ENCODE measurements at regions not wholly inside any gene's neighbourhood (a gene's known extent, or its start where the extent isn't known, plus 50 kb on each side); places are given as distances from the start of the nearest gene placed in this dataset.

GRCh38 chr6:1257778-1258177 lies 54.1 kb upstream of the FOXQ1 start:
- DNase-seq (ENCODE audit: extremely low read depth, low read depth, low spot score) = no peak

DNA sequence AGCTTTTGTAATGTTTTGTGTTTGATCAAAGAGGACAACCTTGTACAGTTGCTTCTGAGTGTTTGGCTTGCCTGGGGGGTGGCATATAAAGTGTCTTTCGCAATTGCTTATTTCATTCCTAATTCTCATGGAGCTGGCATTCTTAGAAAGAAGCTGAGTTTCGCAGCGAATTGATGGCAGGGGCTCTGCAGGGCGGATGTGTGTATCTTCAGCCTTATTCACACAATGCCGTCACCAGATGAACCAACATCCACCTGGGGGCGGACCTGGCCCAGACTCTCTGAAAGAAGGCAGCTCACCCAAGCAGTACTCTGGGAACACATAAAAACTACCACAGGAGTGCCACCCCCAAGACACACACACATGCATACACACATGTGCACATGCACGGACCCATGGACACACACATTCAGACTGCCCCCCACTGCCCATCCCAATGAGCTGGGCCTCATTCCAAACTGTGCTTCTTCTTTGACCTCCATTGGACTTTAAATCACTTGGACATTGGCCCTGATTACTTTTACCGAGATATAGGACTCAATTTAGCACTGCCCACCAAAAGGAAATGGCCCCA lies 55.4 kb upstream of the FOXQ1 start:
- DNase-seq (ENCODE audit: extremely low read depth, low read depth, low spot score) = no peak

GRCh38 chr6:1255636-1256365 lies 56.1 kb upstream of the FOXQ1 start:
- DNase-seq (ENCODE audit: extremely low read depth, low read depth, low spot score) = no peak

DNA sequence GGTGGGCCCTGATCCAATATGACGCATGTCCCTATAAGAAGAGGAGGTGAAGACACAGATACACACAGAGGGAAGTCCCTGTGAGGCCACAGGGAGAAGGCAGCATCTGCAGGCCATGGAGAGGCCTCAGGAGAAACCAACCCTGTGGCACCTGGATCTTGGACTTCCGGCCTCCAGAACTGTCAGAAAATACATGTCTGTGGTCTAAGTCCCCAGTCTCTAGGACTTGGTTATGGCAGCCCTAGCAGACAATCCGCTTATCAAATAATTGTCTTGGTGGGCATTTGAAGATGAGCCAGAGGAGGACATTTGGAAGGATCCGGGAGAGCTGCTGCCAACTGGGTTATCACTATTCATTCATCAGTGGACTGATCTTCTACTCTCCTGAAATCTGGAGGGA lies 57.6 kb upstream of the FOXQ1 start:
- DNase-seq (ENCODE audit: extremely low read depth, low read depth, low spot score) = no peak

DNA sequence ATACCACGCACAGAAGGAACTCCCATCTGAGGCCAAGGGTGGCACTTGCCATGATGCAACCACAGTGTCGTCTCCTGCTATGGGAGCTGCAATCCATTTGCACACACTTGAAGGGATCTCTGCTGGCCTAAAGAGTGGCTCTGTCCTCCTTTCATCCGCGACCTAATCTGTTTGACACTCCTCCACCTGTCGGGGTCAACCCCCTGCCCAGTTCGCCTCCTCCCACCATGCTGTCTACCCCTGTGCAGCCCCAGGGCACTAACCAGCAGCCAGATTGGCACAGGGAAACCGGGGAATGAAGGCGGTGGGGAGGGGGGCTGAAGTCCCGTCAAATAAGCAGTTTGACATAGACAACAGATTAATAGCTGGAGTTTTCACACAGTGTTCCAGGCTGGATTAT lies 58.1 kb upstream of the FOXQ1 start:
- DNase-seq (ENCODE audit: extremely low read depth, low read depth, low spot score) = no peak

DNA sequence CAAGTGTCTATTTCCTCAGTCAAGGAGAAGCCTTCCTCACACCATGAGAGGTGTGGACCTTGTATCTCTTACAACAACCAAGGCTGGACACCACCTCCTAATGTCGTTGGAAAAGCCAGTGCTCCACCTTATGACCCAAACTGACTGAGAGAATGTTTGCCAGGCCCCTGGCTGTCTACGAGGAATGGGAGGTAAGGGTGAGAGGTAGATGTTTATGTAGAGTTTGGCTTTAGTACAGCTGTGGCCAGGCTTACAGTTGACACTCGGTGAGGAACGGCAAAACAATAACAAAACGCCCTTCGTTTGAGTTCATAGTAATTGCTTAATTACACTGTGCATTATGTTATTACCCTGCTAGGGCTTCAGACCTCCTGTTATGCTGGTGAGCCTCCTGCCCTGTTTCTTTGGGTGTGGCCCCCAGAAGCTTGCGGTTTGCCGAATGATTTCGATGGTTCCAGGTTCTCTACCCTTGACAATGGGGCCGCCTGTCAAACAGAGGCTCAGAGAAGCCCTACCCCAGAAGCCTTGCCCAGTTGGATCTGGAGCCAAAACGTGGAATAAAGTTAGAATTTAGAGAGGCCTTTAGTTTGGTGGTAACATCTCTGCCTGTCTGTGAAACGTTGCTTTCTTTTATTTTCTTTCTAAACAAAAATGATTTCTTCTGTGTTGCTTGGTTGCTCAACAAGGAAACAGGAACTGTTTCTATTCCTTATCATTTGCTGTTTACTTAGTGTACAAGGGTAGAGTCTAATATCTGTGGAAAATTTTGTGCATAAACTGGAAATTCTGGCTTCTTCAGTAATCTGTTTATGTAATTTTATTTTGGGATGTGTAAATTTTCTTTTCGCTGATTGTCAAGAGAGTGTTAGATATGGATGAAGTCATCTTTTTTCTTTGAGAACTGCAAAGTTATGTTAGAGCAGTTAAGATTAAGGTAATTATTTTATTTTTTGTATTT lies 60.4 kb upstream of the FOXQ1 start:
- DNase-seq (ENCODE audit: extremely low read depth, low read depth, low spot score) = no peak

DNA sequence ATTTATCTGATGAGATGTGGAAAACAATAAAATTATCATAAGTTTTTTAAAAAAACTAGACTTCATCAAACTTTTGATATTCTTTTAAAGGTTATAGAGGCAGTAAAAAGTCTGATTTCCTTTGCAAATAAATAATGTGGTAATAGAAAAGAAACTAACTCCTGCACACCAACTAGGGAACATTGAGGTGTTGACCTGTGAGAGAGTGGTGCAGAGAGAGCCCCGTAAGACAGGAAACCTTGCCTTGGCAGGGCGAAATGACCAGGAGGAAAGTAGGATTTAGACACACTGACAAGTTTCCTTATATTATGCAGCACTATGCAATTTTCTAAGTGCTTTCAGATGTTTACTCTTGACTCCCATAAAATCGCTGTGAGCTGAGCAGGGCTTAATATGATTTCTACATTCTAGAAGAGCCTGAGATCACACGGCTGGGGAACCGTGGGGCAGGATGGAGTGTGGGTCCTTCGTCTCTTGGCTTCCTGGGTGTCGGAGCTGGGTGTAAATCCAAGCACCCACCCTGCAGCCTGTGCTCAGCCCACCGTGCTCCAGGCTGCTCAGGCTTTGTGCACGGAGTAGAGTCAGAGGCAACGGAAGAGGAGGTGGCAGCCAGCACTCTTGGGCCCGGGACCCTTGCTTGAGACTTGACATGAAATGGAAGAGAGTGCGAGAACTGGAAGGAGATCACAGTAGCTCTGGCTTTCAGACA lies 61.3 kb upstream of the FOXQ1 start:
- no peak for DNase-seq (ENCODE audit: extremely low read depth, low read depth, low spot score)

DNA sequence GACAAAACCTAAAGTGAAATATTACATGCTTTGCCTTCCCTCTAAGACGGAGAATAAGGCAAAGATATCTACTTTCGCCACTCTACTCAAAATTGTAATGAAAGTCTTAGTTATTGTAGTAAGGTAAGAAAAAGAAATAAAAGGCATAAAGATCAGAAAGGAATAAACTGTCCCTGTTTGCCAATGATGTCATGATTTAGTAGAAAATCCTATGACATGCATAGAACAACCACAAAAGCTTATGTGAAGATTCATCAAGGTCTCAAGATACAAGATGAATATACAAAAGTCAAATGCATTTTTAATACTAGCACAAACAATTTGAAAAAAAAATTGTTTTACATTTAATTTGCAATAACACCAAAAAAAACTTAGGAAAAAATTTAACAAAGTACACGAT lies 64.0 kb upstream of the FOXQ1 start:
- no peak for DNase-seq (ENCODE audit: extremely low read depth, low read depth, low spot score)

GRCh38 chr6:1247056-1247455 lies 64.8 kb upstream of the FOXQ1 start:
- no peak for DNase-seq (ENCODE audit: extremely low read depth, low read depth, low spot score)

- no peak for DNase-seq (ENCODE audit: extremely low read depth, low read depth, low spot score)
These were observed 67.0 kb upstream of the FOXQ1 start for GRCh38 chr6:1244941-1245340.

DNA sequence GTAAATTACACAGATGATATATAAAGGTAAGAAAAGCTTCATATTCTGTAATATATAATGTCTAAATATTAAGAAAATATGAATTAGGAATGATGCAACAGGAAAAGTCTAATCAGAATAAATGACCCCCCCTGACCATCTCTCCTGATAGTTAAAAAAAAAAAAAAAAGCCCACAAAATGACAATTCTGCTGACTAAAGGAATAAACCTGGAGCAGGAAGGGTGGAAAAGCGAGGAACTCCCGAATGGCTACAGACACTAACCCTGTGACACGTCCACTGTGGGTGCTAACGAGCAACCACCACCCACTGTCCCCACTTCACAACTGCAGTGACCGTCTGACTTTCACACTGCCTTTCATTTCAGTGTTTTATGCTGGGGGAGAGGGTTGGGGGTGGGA lies 67.6 kb upstream of the FOXQ1 start:
- no peak for DNase-seq (ENCODE audit: extremely low read depth, low read depth, low spot score)

DNA sequence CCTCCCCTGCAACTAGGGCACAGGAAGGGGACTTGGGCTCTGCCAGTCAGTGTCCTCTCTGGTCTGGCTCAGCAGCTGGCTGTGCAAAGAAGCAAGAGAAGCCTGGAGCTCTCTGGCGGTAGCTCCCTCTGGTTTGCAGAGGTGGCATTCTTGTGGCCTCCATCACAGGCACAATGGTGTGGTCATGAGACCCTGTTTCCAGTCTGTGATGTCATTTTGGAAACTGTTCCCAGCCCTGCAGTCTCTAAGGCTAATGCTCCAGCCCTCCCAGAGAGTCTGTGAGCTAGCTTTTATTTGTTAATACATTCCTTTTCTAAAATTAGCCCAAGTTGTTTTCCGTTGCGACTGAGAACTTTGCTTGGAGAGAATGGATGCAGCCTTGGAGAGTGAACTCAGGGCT lies 69.5 kb upstream of the FOXQ1 start:
- no peak for DNase-seq (ENCODE audit: extremely low read depth, low read depth, low spot score)

GRCh38 chr6:1242021-1242420 lies 69.9 kb upstream of the FOXQ1 start:
- no peak for DNase-seq (ENCODE audit: extremely low read depth, low read depth, low spot score)

DNA sequence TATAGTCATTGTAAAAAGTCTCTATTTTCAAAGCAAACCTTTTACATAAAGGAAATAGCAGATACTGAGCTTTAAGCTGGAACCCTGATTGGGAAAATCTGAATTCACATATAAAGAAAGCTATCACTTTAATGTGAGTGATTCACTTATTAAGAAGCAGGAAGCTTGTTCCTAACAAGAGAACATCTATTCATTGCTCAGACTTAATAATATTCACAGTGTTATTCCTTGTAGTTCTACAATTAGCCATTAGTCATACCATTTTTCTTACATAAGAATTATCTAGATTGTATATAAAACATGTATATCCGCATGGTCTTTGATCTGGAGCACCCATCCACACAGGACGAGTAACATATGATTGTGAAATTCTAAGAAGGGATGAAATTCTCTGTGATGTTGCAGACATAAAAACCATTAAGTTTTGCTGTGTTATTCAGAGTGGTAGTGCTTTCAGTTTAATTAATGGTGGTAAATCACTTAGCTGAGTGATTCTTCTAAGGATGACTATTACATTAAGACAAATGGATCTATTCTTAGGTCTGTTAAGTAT lies 71.1 kb upstream of the FOXQ1 start:
- DNase-seq (ENCODE audit: extremely low read depth, low read depth, low spot score) = no peak

GRCh38 chr6:1239805-1240204 lies 72.1 kb upstream of the FOXQ1 start:
- DNase-seq (ENCODE audit: extremely low read depth, low read depth, low spot score) = no peak

GRCh38 chr6:1238040-1238439 lies 73.9 kb upstream of the FOXQ1 start:
- DNase-seq (ENCODE audit: extremely low read depth, low read depth, low spot score) = no peak

GRCh38 chr6:1237636-1238035 lies 74.3 kb upstream of the FOXQ1 start:
- DNase-seq (ENCODE audit: extremely low read depth, low read depth, low spot score) = no peak

GRCh38 chr6:1235825-1236224 lies 76.1 kb upstream of the FOXQ1 start:
- no peak for DNase-seq (ENCODE audit: extremely low read depth, low read depth, low spot score)

DNA sequence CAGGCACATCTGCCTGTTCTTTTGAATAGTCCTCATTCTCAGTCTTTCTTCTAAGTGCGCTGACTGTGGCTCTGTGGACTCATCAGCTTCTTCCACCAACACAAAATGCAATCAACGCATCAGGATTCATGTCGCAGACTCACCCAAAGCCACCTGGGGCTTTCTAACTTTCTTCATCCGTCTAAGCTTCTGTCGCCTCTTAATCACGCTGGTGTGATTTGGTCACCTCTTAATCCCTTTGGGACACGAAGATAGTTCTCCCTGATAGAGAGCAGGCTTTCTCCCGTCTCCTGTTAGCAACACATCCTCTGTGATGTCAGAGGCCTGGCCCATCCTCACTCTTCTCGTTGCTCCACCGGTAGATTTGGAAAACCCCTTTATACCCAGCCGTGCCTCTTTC lies 78.0 kb upstream of the FOXQ1 start:
- DNase-seq (ENCODE audit: extremely low read depth, low read depth, low spot score) = no peak

- DNase-seq (ENCODE audit: extremely low read depth, low read depth, low spot score) = no peak
These were observed 79.3 kb upstream of the FOXQ1 start for GRCh38 chr6:1232578-1232977.

GRCh38 chr6:1231941-1232340 lies 80.0 kb upstream of the FOXQ1 start:
- no peak for DNase-seq (ENCODE audit: extremely low read depth, low read depth, low spot score)

Data from glomerular endothelial cell (primary cell).